SU-DHL-6 (cell line): ENCODE measurements at regions not wholly inside any gene's neighbourhood (a gene's known extent, or its start where the extent isn't known, plus 50 kb on each side); places are given as distances from the start of the nearest gene placed in this dataset.

Experiments
- CTCF ChIP-seq: fragments of 200-600 bp; sonication (generic); IDR thresholded peaks from one replicate; pipeline ENCODE4 v1.5.1; 2017; ENCODE audit warnings: antibody characterized with exemption, mild to moderate bottlenecking, low read length, moderate library complexity; ENCODE audit not compliant: insufficient read depth, poor library complexity, severe bottlenecking
- EZH2phosphoT487 ChIP-seq: fragments of 200-600 bp; sonication (generic), shearing (Covaris generic); conservative IDR thresholded peaks from 2 replicates; pipeline ENCODE4 v1.6.1; 2018; ENCODE audit warnings: mild to moderate bottlenecking, antibody characterized with exemption, low read length, moderate library complexity, mixed read lengths

- no peak for TF ChIP-seq CTCF
- TF ChIP-seq EZH2phosphoT487: no peak
These were observed 157.6 kb upstream of the GSE1 start for GRCh38 chr16:85455534-85455933.
